Activated gamma-delta T cell treated with Interleukin-2 at 50 U/mL for 16 hours (primary cell): ENCODE measurements at regions not wholly inside any gene's neighbourhood (a gene's known extent, or its start where the extent isn't known, plus 50 kb on each side); places are given as distances from the start of the nearest gene placed in this dataset.

Experiments used
- DNase-seq: peaks from one replicate; pipeline ENCODE4 v3.0.0-alpha.2; 2020

GRCh38 chr16:80066805-80067580 lies 466.5 kb upstream of the MAF start:
- no peak for DNase-seq

GRCh38 chr16:80065541-80065940 lies 465.0 kb upstream of the MAF start:
- DNase-seq: no peak

- DNase-seq: no peak
Observed at GRCh38 chr16:80063713-80064069, 463.2 kb upstream of the MAF start.

- DNase-seq: no peak
Observed at GRCh38 chr16:80063031-80063712, 462.6 kb upstream of the MAF start.

GRCh38 chr16:80062361-80063030 lies 462.0 kb upstream of the MAF start:
- no peak for DNase-seq

- DNase-seq: no peak
Observed at GRCh38 chr16:80060470-80060869, 459.9 kb upstream of the MAF start.

- DNase-seq: no peak
Observed at GRCh38 chr16:80059836-80060235, 459.3 kb upstream of the MAF start.

- no peak for DNase-seq
Observed at GRCh38 chr16:80058214-80058613, 457.7 kb upstream of the MAF start.

GRCh38 chr16:80056324-80056723 lies 455.8 kb upstream of the MAF start:
- no peak for DNase-seq

- no peak for DNase-seq
Observed at GRCh38 chr16:80055831-80056230, 455.3 kb upstream of the MAF start.

- no peak for DNase-seq
Observed at GRCh38 chr16:80054647-80055046, 454.1 kb upstream of the MAF start.

GRCh38 chr16:80051040-80051439 lies 450.5 kb upstream of the MAF start:
- DNase-seq: no peak

- DNase-seq: no peak
Observed at GRCh38 chr16:80048250-80048649, 447.7 kb upstream of the MAF start.

- no peak for DNase-seq
Observed at GRCh38 chr16:80047842-80048241, 447.3 kb upstream of the MAF start.

GRCh38 chr16:80046848-80047247 lies 446.3 kb upstream of the MAF start:
- DNase-seq: no peak

- no peak for DNase-seq
Observed at GRCh38 chr16:80046261-80046660, 445.7 kb upstream of the MAF start.

- DNase-seq: no peak
Observed at GRCh38 chr16:80045861-80046260, 445.3 kb upstream of the MAF start.

GRCh38 chr16:80041410-80041809 lies 440.9 kb upstream of the MAF start:
- DNase-seq: no peak

GRCh38 chr16:80040814-80041213 lies 440.3 kb upstream of the MAF start:
- DNase-seq: no peak

GRCh38 chr16:80040413-80040812 lies 439.9 kb upstream of the MAF start:
- no peak for DNase-seq

GRCh38 chr16:80039777-80040176 lies 439.2 kb upstream of the MAF start:
- no peak for DNase-seq

GRCh38 chr16:80038566-80038965 lies 438.0 kb upstream of the MAF start:
- DNase-seq: no peak

- no peak for DNase-seq
Observed at GRCh38 chr16:80034948-80035663, 434.6 kb upstream of the MAF start.

GRCh38 chr16:80034469-80034826 lies 433.9 kb upstream of the MAF start:
- DNase-seq: no peak
